Nephron progenitor cell (in vitro differentiated cells): ENCODE measurements at regions not wholly inside any gene's neighbourhood (a gene's known extent, or its start where the extent isn't known, plus 50 kb on each side); places are given as distances from the start of the nearest gene placed in this dataset.

Experiments
- DNase-seq: peaks from one replicate; pipeline ENCODE4 v3.0.0; 2021
- H3K27ac Mint-ChIP-seq: 2 replicates; pipeline ENCODE4 v1.8.0; 2021; ENCODE audit warnings: mild to moderate bottlenecking, moderate library complexity, mixed read lengths
- H3K27me3 Mint-ChIP-seq: 2 replicates; pipeline ENCODE4 v1.8.0; 2021; ENCODE audit warnings: mild to moderate bottlenecking, low read depth, mixed read lengths; ENCODE audit not compliant: poor library complexity
- H3K36me3 Mint-ChIP-seq: 2 replicates; pipeline ENCODE4 v1.8.0; 2021; ENCODE audit warnings: low read depth, mixed read lengths
- H3K4me1 Mint-ChIP-seq: 2 replicates; pipeline ENCODE4 v1.8.0; 2021; ENCODE audit warnings: mixed read lengths
- H3K4me3 Mint-ChIP-seq: 2 replicates; pipeline ENCODE4 v1.8.0; 2021; ENCODE audit warnings: mild to moderate bottlenecking, moderate library complexity, mixed read lengths
- H3K9me3 Mint-ChIP-seq: 2 replicates; pipeline ENCODE4 v1.8.0; 2021; ENCODE audit warnings: mild to moderate bottlenecking, moderate library complexity, mixed read lengths
- TF ChIP-seq, protein P1 (sequence below): fragments of 200-600 bp; sonication (generic); IDR thresholded peaks from 2 replicates; pipeline ENCODE4 v1.5.0; 2021; ENCODE audit warnings: antibody characterized with exemption

DNA sequence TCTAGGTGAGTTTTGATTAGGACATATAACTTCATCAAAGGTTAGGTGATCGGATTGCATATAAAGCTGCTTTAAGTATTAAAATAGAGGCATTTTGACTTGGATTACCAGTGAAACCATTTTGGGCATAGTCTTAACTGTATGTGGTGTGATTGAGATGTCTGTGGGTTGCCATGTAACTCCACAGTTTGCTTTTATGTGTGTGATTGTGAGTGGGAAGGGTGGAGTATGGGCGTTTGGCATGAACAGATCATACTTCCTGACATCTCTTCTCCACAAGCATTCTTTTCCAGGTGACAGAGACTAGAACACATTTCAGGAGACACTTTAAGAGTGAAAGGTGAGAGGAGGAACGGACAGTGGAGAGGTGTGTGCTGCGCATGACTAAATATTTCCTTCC, 136.1 kb downstream of the CEP135 start:
- Mint-ChIP-seq H3K4me1 (peaks cover 39% of the 10 kb centered on the region), H3K36me3 (peaks cover 5% of the 10 kb centered on the region), H3K27ac (no peak overlapping the region), H3K27me3 (no peaks in the 10 kb centered on the region), H3K9me3 (no peaks in the 10 kb centered on the region), H3K4me3 (no peak overlapping the region)
- DNase-seq, result no peak
- TF ChIP-seq, protein P1, sequence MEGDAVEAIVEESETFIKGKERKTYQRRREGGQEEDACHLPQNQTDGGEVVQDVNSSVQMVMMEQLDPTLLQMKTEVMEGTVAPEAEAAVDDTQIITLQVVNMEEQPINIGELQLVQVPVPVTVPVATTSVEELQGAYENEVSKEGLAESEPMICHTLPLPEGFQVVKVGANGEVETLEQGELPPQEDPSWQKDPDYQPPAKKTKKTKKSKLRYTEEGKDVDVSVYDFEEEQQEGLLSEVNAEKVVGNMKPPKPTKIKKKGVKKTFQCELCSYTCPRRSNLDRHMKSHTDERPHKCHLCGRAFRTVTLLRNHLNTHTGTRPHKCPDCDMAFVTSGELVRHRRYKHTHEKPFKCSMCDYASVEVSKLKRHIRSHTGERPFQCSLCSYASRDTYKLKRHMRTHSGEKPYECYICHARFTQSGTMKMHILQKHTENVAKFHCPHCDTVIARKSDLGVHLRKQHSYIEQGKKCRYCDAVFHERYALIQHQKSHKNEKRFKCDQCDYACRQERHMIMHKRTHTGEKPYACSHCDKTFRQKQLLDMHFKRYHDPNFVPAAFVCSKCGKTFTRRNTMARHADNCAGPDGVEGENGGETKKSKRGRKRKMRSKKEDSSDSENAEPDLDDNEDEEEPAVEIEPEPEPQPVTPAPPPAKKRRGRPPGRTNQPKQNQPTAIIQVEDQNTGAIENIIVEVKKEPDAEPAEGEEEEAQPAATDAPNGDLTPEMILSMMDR, result no peak
